Stomach (tissue), 4 donors: ENCODE measurements at regions not wholly inside any gene's neighbourhood (a gene's known extent, or its start where the extent isn't known, plus 50 kb on each side); places are given as distances from the start of the nearest gene placed in this dataset.

Source experiments
- POLR2AphosphoS5 ChIP-seq, 3 donors: sonication (generic); formaldehyde crosslinking; IDR thresholded peaks; one replicate each; pipeline ENCODE4 v1.6.1; 2016; ENCODE audit warnings: antibody characterized with exemption in 3 of 3
- TF ChIP-seq, protein P1 (sequence below), 7 experiments: fragments of 450-650 bp in 4 of 7; fragments of 200-600 bp in 3 of 7; sonication (generic) in 3 of 7; IDR thresholded peaks; one replicate each; pipeline ENCODE4 v1.5.1; 2016 to 2019; ENCODE audit warnings: antibody characterized with exemption in 7 of 7, control low read depth in 2 of 7, mild to moderate bottlenecking in 1 of 7

DNA sequence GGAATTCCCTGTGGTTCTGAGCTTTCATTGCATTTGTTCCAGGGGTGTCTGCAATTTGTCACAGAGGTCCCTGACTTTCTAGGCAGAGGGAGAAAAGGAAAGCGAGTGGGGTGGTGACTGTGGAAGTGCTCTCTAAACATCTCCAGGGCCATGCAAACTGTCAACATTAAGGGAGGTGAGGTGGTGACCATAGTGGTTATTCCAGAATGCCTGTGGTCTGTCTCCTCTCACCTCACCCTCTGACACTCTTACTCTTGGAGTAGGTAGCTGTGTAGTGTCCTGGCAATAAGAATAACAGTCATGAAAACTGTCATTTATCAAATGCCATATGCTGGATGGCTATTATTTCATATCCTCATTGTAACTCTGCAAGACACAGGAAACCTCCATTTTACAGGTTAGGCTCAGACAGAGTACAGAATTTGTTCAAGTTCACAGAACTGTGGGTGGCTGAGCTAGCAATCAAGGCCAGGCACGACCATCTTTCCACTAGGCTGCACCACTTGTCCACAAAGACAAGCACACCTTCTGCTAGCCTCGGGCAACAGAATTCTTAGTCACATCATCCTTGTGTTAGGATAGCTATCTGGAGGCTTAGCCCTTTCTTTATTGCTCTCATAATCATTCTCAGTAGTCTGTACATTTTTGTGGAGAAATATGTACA is 179.4 kb downstream of the CD47 start:
- TF ChIP-seq, protein P1, sequence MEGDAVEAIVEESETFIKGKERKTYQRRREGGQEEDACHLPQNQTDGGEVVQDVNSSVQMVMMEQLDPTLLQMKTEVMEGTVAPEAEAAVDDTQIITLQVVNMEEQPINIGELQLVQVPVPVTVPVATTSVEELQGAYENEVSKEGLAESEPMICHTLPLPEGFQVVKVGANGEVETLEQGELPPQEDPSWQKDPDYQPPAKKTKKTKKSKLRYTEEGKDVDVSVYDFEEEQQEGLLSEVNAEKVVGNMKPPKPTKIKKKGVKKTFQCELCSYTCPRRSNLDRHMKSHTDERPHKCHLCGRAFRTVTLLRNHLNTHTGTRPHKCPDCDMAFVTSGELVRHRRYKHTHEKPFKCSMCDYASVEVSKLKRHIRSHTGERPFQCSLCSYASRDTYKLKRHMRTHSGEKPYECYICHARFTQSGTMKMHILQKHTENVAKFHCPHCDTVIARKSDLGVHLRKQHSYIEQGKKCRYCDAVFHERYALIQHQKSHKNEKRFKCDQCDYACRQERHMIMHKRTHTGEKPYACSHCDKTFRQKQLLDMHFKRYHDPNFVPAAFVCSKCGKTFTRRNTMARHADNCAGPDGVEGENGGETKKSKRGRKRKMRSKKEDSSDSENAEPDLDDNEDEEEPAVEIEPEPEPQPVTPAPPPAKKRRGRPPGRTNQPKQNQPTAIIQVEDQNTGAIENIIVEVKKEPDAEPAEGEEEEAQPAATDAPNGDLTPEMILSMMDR (IDR thresholded peaks at IDR 0.05): no peak
- no peak for TF ChIP-seq POLR2AphosphoS5 (IDR thresholded peaks at IDR 0.05)
